SH-SY5Y (cell line): ENCODE measurements at regions not wholly inside any gene's neighbourhood (a gene's known extent, or its start where the extent isn't known, plus 50 kb on each side); places are given as distances from the start of the nearest gene placed in this dataset.

ENCODE experiments used
- GATA2 ChIP-seq: IDR thresholded peaks from 2 replicates; pipeline ENCODE4 v1.6.1; 2011; ENCODE audit warnings: mild to moderate bottlenecking, low read depth, low read length
- GATA3 ChIP-seq: IDR thresholded peaks from 2 replicates; pipeline ENCODE4 v1.6.1; 2011; ENCODE audit warnings: low read depth, mild to moderate bottlenecking, low read length, moderate library complexity

DNA sequence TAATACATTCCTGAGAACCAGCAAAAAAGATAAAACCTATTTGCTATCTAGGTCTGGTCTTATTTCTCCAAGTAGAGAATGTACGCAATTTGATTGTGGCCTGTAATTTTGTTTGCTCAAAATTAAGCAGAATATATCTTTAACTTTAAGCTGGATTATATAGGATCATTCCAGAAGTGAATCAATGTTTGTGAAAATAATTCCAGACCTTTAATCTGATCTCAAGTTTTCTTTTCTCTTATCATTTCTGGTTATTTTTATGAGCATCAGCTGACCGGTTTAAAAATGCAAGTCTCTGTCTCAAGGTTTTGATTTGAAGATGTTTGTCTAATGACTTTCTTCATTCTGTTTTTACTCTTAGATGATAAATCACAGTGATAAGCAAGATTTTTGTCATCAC is 997.9 kb upstream of the FLRT2 start:
- no peak for TF ChIP-seq GATA2
- no peak for TF ChIP-seq GATA3
